Neural cell (in vitro differentiated cells): ENCODE measurements at regions not wholly inside any gene's neighbourhood (a gene's known extent, or its start where the extent isn't known, plus 50 kb on each side); places are given as distances from the start of the nearest gene placed in this dataset.

Experiments
- H2AFZ ChIP-seq: fragments of 200-600, 300-800 bp; sonication (generic), shearing (Covaris generic); 2 replicates; pipeline ENCODE4 v1.6.0; 2014; ENCODE audit warnings: low read depth, mild to moderate bottlenecking, antibody characterized with exemption, low read length, moderate library complexity
- H3F3A ChIP-seq: fragments of 200-600 bp; shearing (Covaris generic); 2 replicates; pipeline ENCODE4 v1.6.1; 2016; ENCODE audit warnings: mild to moderate bottlenecking, moderate library complexity, mixed read lengths, antibody characterized with exemption, low read length; ENCODE audit not compliant: insufficient read depth, poor library complexity, severe bottlenecking
- H3K27ac ChIP-seq: fragments of 200-600, 300-800 bp; sonication (generic), shearing (Covaris generic); 2 replicates; pipeline ENCODE4 v1.5.1; 2014; ENCODE audit warnings: mild to moderate bottlenecking, low read length, moderate library complexity
- H3K27me3 ChIP-seq: fragments of 300-800, 200-600 bp; sonication (generic), shearing (Covaris generic); 2 replicates; pipeline ENCODE4 v1.6.0; 2014; ENCODE audit warnings: mild to moderate bottlenecking, low read depth, low read length, moderate library complexity; ENCODE audit not compliant: insufficient read depth
- H3K36me3 ChIP-seq: fragments of 300-800, 200-600 bp; sonication (generic), shearing (Covaris generic); 2 replicates; pipeline ENCODE4 v1.5.1; 2014; ENCODE audit warnings: mild to moderate bottlenecking, antibody characterized with exemption, low read length, moderate library complexity; ENCODE audit not compliant: insufficient read depth
- H3K4me2 ChIP-seq: fragments of 300-800, 200-600 bp; sonication (generic), shearing (Covaris generic); 2 replicates; pipeline ENCODE4 v1.6.0; 2014; ENCODE audit warnings: mild to moderate bottlenecking, low read length
- H3K4me3 ChIP-seq: fragments of 300-800, 200-600 bp; sonication (generic), shearing (Covaris generic); 2 replicates; pipeline ENCODE4 v1.5.1; 2014; ENCODE audit warnings: mild to moderate bottlenecking, low read length, moderate library complexity
- H3K79me2 ChIP-seq: fragments of 200-600 bp; shearing (Covaris generic); replicated peaks from 2 replicates; pipeline ENCODE4 v1.6.0; 2014; ENCODE audit warnings: mild to moderate bottlenecking, low read length, moderate library complexity; ENCODE audit not compliant: insufficient read depth
- H3K9ac ChIP-seq: fragments of 300-800, 200-600 bp; sonication (generic), shearing (Covaris generic); 2 replicates; pipeline ENCODE4 v1.6.1; 2016; ENCODE audit warnings: mild to moderate bottlenecking, low read length, mixed read lengths
- H3K9me2 ChIP-seq: fragments of 200-600 bp; shearing (Covaris generic); 2 replicates; pipeline ENCODE4 v1.6.1; 2016; ENCODE audit warnings: mild to moderate bottlenecking, low read length, mixed read lengths; ENCODE audit not compliant: insufficient read depth
- H3K9me3 ChIP-seq: fragments of 200-600, 300-800 bp; sonication (generic), shearing (Covaris generic); 2 replicates; pipeline ENCODE4 v1.6.1; 2016; ENCODE audit warnings: mild to moderate bottlenecking, mixed run types, low read length, moderate library complexity, mixed read lengths
- H4K20me1 ChIP-seq: fragments of 200-600 bp; shearing (Covaris generic); 2 replicates; pipeline ENCODE4 v1.6.1; 2016; ENCODE audit warnings: mild to moderate bottlenecking, mixed run types; ENCODE audit not compliant: insufficient read depth
- RAD21 ChIP-seq: fragments of 450-650 bp; conservative IDR thresholded peaks from 2 replicates; pipeline ENCODE4 v1.6.1; 2014; ENCODE audit warnings: antibody characterized with exemption, mild to moderate bottlenecking, moderate library complexity
- REST ChIP-seq: IDR thresholded peaks from 2 replicates; pipeline ENCODE4 v1.6.1; 2012; ENCODE audit warnings: borderline replicate concordance
- TAF1 ChIP-seq: IDR thresholded peaks from 2 replicates; pipeline ENCODE4 v1.6.1; 2012; ENCODE audit warnings: low read depth

- Histone ChIP-seq H3K9me2 (no peaks in the 10 kb centered on the region), H3K9me3 (no peaks in the 10 kb centered on the region), H3K9ac (no peak overlapping the region), H3F3A (no peaks in the 10 kb centered on the region), H4K20me1 (no peaks in the 10 kb centered on the region), H3K4me3 (no peak overlapping the region), H3K27ac (no peak overlapping the region), H3K36me3 (no peaks in the 10 kb centered on the region), H3K27me3 (no peaks in the 10 kb centered on the region), H2AFZ (no peak overlapping the region), H3K79me2 (no peaks in the 10 kb centered on the region), H3K4me2 (no peak overlapping the region)
- TF ChIP-seq REST: no peak
- TF ChIP-seq TAF1: no peak
Measured at GRCh38 chr7:45988405-45989057, 67.5 kb upstream of the IGFBP3 start.

GRCh38 chr7:45987521-45988290, 66.6 kb upstream of the IGFBP3 start:
- Histone ChIP-seq H3K79me2 (no peaks in the 10 kb centered on the region), H3F3A (no peaks in the 10 kb centered on the region), H3K9ac (no peak overlapping the region), H3K4me3 (no peak overlapping the region), H3K27me3 (no peaks in the 10 kb centered on the region), H4K20me1 (no peaks in the 10 kb centered on the region), H3K27ac (no peak overlapping the region), H3K4me2 (no peak overlapping the region), H2AFZ (no peak overlapping the region), H3K9me2 (no peaks in the 10 kb centered on the region), H3K36me3 (no peaks in the 10 kb centered on the region), H3K9me3 (no peaks in the 10 kb centered on the region)
- TF ChIP-seq REST: no peak
- TF ChIP-seq RAD21: no peak
- no peak for TF ChIP-seq TAF1
